ENCODE measurements at regions not wholly inside any gene's neighbourhood (a gene's known extent, or its start where the extent isn't known, plus 50 kb on each side); places are given as distances from the start of the nearest gene placed in this dataset.

DNA sequence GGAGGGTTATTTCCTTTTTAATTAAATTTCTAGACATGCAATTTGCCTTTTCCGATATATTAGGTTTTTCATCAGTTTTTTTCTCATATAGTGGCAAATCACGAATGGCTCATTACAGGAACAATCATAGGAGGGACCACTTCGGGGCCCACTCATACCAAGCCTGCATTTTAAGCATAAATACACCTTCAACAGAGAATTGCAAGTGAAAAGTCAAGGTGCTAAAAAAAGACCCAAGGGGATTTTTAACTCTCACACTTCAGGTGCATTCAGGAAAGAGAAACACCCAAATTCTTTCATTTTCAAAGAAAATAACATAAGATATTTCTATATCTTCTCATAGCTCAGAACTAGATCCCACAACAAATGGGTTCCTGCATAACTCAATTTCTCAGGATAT lies 979.6 kb upstream of the NR2F2 start:
- TF ChIP-seq, protein P1, sequence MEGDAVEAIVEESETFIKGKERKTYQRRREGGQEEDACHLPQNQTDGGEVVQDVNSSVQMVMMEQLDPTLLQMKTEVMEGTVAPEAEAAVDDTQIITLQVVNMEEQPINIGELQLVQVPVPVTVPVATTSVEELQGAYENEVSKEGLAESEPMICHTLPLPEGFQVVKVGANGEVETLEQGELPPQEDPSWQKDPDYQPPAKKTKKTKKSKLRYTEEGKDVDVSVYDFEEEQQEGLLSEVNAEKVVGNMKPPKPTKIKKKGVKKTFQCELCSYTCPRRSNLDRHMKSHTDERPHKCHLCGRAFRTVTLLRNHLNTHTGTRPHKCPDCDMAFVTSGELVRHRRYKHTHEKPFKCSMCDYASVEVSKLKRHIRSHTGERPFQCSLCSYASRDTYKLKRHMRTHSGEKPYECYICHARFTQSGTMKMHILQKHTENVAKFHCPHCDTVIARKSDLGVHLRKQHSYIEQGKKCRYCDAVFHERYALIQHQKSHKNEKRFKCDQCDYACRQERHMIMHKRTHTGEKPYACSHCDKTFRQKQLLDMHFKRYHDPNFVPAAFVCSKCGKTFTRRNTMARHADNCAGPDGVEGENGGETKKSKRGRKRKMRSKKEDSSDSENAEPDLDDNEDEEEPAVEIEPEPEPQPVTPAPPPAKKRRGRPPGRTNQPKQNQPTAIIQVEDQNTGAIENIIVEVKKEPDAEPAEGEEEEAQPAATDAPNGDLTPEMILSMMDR (IDR thresholded peaks at IDR 0.05; ENCODE audit: low read depth, low read length, poor library complexity, severe bottlenecking), result no peak
- no peak for TF ChIP-seq EZH2phosphoT487 (IDR thresholded peaks at IDR 0.05; ENCODE audit: borderline replicate concordance, low read length)

Measured in DOHH2 (cell line).